Activated CD4-positive, alpha-beta memory T cell treated with anti-CD3 and anti-CD28 coated beads, Interleukin-2, amount 10 ng/mL, durations not matched to agents 7 days and 5 days (primary cell): ENCODE measurements at regions not wholly inside any gene's neighbourhood (a gene's known extent, or its start where the extent isn't known, plus 50 kb on each side); places are given as distances from the start of the nearest gene placed in this dataset.

ENCODE experiments used
- CTCF ChIA-PET: fragments of 350-600 bp; sonication (Branson Sonifier 250); formaldehyde crosslinking; loops from one replicate; lab custom pipeline; 2021; ENCODE audit warnings: antibody characterized with exemption, inconsistent platforms; lab: Charles Lee
- POLR2A ChIA-PET: fragments of 350-600 bp; sonication (Branson Sonifier 250); formaldehyde crosslinking; loops from one replicate; lab custom pipeline; 2021; ENCODE audit warnings: antibody characterized with exemption; lab: Charles Lee
- DNase-seq: peaks from one replicate; pipeline ENCODE4 v3.0.0-alpha.2; 2020
- H3K27ac Mint-ChIP-seq: one replicate; pipeline ENCODE4 v1.8.0; 2021; ENCODE audit warnings: mild to moderate bottlenecking, mixed read lengths
- H3K27me3 Mint-ChIP-seq: one replicate; pipeline ENCODE4 v1.8.0; 2021; ENCODE audit warnings: mixed read lengths
- H3K36me3 Mint-ChIP-seq: one replicate; pipeline ENCODE4 v1.8.0; 2021; ENCODE audit warnings: low read depth, mixed read lengths
- H3K4me1 Mint-ChIP-seq: one replicate; pipeline ENCODE4 v1.8.0; 2021; ENCODE audit warnings: mixed read lengths
- H3K4me3 Mint-ChIP-seq: one replicate; pipeline ENCODE4 v1.8.0; 2021; ENCODE audit warnings: mild to moderate bottlenecking, mixed read lengths
- H3K9me3 Mint-ChIP-seq: one replicate; pipeline ENCODE4 v1.8.0; 2021; ENCODE audit warnings: mixed read lengths

DNA sequence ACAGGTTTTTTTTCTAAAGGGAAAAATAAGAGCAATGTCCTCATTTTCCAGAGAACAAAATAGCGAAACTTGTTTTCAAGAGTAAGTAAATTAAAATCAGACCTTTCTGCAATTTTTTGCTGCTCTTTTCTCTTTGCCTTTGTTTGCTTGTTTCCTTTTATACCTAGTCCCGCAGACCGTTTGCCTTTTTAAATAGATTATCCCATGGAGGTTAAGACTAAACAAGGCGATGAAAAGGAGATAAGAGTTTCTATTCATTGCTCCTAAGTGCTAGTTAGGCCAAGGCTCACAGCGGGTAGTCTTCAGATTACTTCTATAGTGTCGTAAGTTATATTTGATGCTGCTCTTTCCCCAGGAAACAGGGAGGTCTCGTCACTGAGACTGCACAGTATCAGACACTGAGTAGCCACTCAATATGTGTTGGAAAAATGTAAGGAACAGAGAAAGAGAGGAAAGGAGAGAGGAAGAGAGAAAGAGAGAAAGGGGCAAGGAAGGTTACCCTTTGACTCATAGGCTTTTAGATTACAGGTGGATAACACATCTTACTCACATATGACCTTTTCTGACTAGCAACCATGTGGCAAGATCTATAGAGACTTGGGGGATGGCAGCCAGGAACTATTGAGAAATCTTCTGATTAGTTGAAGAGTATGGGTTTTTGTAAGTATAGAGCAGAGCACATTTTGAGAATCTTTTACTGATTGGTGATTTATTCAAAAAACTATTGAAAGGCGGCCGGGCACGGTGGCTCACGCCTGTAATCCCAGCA lies 107.5 kb upstream of the PARP11 start:
- Mint-ChIP-seq H3K36me3 (peaks cover 5% of the 10 kb centered on the region), H3K27ac (no peak overlapping the region), H3K27me3 (peaks cover 4% of the 10 kb centered on the region), H3K4me1 (peaks cover 8% of the 10 kb centered on the region), H3K4me3 (no peak overlapping the region), H3K9me3 (no peaks in the 10 kb centered on the region)
- ChIA-PET POLR2A (no interaction called here), CTCF (interaction anchor here (0.5 to 2.0 kb wide), 2 partner anchors 11 to 115 kb away, joined by 3 to 4 read pairs; no protein-coding TSS in a partner anchor)
- no peak for DNase-seq

DNA sequence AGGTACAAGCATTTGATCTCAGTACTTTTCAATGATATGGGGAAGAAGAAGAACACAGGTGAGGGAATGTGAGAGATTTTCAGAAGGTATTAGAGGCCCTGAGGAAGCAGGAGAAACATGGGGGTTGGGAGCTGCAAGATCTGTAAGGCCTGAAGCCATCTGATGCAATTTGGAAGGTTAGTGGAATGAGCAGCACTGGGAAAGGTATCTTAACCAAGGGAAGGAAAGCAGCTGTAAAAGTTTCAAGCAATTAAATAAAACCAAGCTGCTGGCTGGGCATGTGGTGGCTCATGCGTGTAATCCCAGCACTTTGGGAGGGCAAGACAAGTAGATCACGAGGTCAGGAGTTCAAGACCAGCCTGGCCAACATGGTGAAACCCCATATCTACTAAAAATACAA lies 104.4 kb upstream of the PARP11 start:
- Mint-ChIP-seq H3K36me3 (peaks cover 5% of the 10 kb centered on the region), H3K4me3 (no peak overlapping the region), H3K9me3 (peaks cover under 1% of the 10 kb centered on the region), H3K27me3 (peaks cover 4% of the 10 kb centered on the region), H3K4me1 (peaks cover 31% of the 10 kb centered on the region), H3K27ac (no peak overlapping the region)
- POLR2A ChIA-PET, result no interaction called here
- DNase-seq, result no peak
- CTCF ChIA-PET, result no interaction called here

GRCh38 chr12:3976351-3976938 lies 103.2 kb upstream of the PARP11 start:
- Mint-ChIP-seq H3K4me3 (no peak overlapping the region), H3K9me3 (peaks cover 3% of the 10 kb centered on the region), H3K27ac (no peak overlapping the region), H3K36me3 (peaks cover 3% of the 10 kb centered on the region), H3K27me3 (peaks cover 4% of the 10 kb centered on the region), H3K4me1 (peaks cover 38% of the 10 kb centered on the region)
- no peak for DNase-seq
- ChIA-PET POLR2A (no interaction called here), CTCF (interaction anchor here (1.2 to 1.5 kb wide), 3 partner anchors 13 to 22 kb away, joined by 3 read pairs; no protein-coding TSS in a partner anchor)

DNA sequence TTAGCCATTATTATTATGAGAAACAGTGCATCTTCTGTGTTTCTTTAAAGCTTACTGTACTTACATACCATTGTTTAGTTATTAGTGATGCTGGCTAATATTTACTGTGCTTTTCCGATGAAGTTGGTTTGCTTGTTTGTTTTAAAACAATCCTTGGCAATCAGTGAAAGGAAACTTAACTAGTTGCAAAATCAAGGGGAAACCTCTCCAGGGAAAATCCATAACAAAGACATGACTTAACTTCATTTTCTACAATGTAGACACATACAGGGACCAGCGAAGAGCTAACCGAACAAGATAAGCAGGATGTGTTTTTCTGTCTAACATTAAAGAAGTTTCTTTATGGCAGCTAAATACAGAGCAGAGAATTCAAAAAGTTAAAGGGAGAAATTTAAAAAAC lies 102.5 kb upstream of the PARP11 start:
- Mint-ChIP-seq H3K4me3 (no peak overlapping the region), H3K4me1 (peaks cover 36% of the 10 kb centered on the region), H3K27me3 (peaks cover under 1% of the 10 kb centered on the region), H3K27ac (no peak overlapping the region), H3K36me3 (peaks cover 3% of the 10 kb centered on the region), H3K9me3 (peaks cover 3% of the 10 kb centered on the region)
- ChIA-PET CTCF (interaction anchor here (1.2 to 1.5 kb wide), 3 partner anchors 12 to 23 kb away, joined by 3 read pairs; no protein-coding TSS in a partner anchor), POLR2A (interaction anchor here (1.8 kb wide), 1 partner anchor 13 kb away, joined by 7 read pairs; no protein-coding TSS in a partner anchor)
- DNase-seq, result no peak

DNA sequence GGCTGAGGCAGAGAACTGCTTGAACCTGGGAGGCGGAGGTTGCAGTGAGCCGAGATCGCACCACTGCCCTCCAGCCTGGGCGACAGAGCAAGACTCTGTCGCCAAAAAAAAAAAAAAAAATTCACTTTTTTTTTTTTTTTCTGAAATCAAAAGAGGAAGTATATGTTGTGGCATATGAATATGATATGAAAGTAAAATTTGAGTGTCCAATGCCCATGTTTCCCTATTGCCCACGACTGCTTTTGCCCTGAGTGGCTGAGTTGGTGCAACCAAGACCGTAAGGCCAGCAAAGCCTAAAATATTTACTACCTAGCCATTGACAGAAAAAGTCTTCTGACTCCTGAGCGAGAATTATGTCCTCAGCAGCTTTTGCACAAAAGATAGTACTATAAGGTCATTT lies 101.7 kb upstream of the PARP11 start:
- Mint-ChIP-seq H3K36me3 (peaks cover 3% of the 10 kb centered on the region), H3K4me1 (peaks cover 36% of the 10 kb centered on the region), H3K9me3 (peaks cover 3% of the 10 kb centered on the region), H3K4me3 (no peak overlapping the region), H3K27ac (no peak overlapping the region), H3K27me3 (no peaks in the 10 kb centered on the region)
- no peak for DNase-seq
- POLR2A ChIA-PET, result interaction anchor here (1.5 to 1.8 kb wide), 3 partner anchors 12 to 78 kb away, joined by 4 to 7 read pairs (median 4); no protein-coding TSS in a partner anchor
- CTCF ChIA-PET, result interaction anchor here (1.0 to 2.9 kb wide), 3 partner anchors 12 to 89 kb away, joined by 3 to 13 read pairs (median 3); no protein-coding TSS in a partner anchor

- no peak for DNase-seq
- POLR2A ChIA-PET, result interaction anchor here (0.8 to 1.8 kb wide), 6 partner anchors 11 to 303 kb away, joined by 3 to 7 read pairs (median 4); no protein-coding TSS in a partner anchor
- no peak overlapping the region for H3K27ac Mint-ChIP-seq
- H3K9me3 Mint-ChIP-seq, result peaks cover 3% of the 10 kb centered on the region
- H3K27me3 Mint-ChIP-seq, result no peaks in the 10 kb centered on the region
- H3K4me1 Mint-ChIP-seq, result peaks cover 36% of the 10 kb centered on the region
- H3K4me3 Mint-ChIP-seq, result no peak overlapping the region
- CTCF ChIA-PET, result interaction anchor here (0.9 to 2.9 kb wide), 3 partner anchors 11 to 90 kb away, joined by 3 to 13 read pairs (median 3); no protein-coding TSS in a partner anchor
- H3K36me3 Mint-ChIP-seq, result peaks cover 3% of the 10 kb centered on the region
Measured at GRCh38 chr12:3973973-3974644, 100.9 kb upstream of the PARP11 start.

GRCh38 chr12:3973269-3973884 lies 100.2 kb upstream of the PARP11 start:
- POLR2A ChIA-PET, result interaction anchor here (0.8 to 1.7 kb wide), 5 partner anchors 15 to 303 kb away, joined by 3 to 4 read pairs (median 3); no protein-coding TSS in a partner anchor
- Mint-ChIP-seq H3K36me3 (peaks cover 3% of the 10 kb centered on the region), H3K4me3 (no peak overlapping the region), H3K27ac (no peak overlapping the region), H3K27me3 (no peaks in the 10 kb centered on the region), H3K4me1 (peaks cover 36% of the 10 kb centered on the region), H3K9me3 (peaks cover 3% of the 10 kb centered on the region)
- CTCF ChIA-PET, result interaction anchor here (0.8 to 2.9 kb wide), 3 partner anchors 11 to 171 kb away, joined by 3 to 13 read pairs (median 3); no protein-coding TSS in a partner anchor
- no peak for DNase-seq

- Mint-ChIP-seq H3K9me3 (peaks cover 3% of the 10 kb centered on the region), H3K4me1 (peaks cover 36% of the 10 kb centered on the region), H3K27me3 (no peaks in the 10 kb centered on the region), H3K27ac (no peak overlapping the region), H3K36me3 (peaks cover 3% of the 10 kb centered on the region), H3K4me3 (no peak overlapping the region)
- peak; percentile 44 for DNase-seq
- POLR2A ChIA-PET, result interaction anchor here (0.8 kb wide), 1 partner anchor 22 kb away, joined by 3 read pairs; no protein-coding TSS in a partner anchor
- CTCF ChIA-PET, result interaction anchor here (2.9 kb wide), 1 partner anchor 10 kb away, joined by 13 read pairs; no protein-coding TSS in a partner anchor
Measured at GRCh38 chr12:3972576-3972975, 99.4 kb upstream of the PARP11 start.

DNA sequence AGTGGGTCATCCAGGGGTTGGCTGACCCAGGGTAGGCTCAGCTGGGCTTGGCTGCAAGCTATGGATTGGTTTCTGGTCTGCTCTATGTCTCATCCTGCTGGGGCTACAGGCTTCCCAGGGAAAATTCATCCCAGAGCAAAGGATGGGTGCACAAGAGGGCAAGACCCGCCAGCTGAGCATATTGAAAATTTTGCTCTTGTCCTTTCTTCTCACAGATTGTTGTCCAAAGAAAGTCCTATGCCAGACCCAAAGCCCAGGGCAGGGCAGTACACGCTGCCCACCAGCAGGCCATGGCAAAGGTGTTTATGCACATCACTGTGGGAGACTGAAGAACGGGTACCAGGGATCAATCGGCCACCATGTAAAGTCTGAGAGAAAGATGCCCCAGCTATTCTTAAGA lies 95.3 kb upstream of the PARP11 start:
- no peak for DNase-seq
- POLR2A ChIA-PET, result interaction anchor here (1.0 to 1.6 kb wide), 2 partner anchors 78 to 99 kb away, joined by 3 read pairs; no protein-coding TSS in a partner anchor
- no peaks in the 10 kb centered on the region for H3K27me3 Mint-ChIP-seq
- peaks cover 3% of the 10 kb centered on the region for H3K36me3 Mint-ChIP-seq
- H3K4me1 Mint-ChIP-seq, result peaks cover 17% of the 10 kb centered on the region
- no peak overlapping the region for H3K4me3 Mint-ChIP-seq
- peaks cover 3% of the 10 kb centered on the region for H3K9me3 Mint-ChIP-seq
- no peak overlapping the region for H3K27ac Mint-ChIP-seq
- CTCF ChIA-PET, result interaction anchor here (1.2 to 2.7 kb wide), 2 partner anchors 31 to 82 kb away, joined by 4 to 8 read pairs; no protein-coding TSS in a partner anchor

DNA sequence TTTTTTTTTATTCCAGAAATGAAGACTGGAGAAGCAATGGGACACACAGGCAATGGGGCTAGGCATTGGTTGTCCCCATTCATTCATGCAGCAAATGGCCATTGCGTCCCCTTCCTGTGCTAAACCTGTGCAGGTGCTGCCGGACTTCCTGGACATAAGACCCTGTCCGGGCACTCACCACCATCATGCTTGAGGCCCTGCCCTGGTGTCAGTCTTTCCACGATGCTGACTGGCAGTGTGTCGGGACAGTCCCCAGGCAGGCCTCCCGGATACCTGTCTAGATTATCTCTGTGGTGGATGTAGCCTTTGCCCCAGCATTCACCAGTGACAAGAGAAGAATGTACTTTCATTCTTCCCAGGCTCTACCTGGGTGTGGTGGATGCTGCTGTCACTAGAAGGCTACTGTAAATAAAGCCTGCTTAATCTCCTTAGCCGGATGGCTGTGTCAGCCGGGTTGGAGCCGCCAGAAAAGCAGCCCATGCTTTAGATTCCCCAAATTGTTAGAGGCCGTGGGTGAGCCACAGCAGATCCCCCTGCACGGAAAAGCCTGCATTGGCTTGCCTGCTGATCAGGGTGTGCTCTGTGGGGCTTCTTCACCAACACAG lies 94.5 kb upstream of the PARP11 start:
- CTCF ChIA-PET, result no interaction called here
- peaks cover 17% of the 10 kb centered on the region for H3K4me1 Mint-ChIP-seq
- H3K4me3 Mint-ChIP-seq, result no peak overlapping the region
- no peaks in the 10 kb centered on the region for H3K27me3 Mint-ChIP-seq
- POLR2A ChIA-PET, result interaction anchor here (1.6 kb wide), 1 partner anchor 98 kb away, joined by 3 read pairs; no protein-coding TSS in a partner anchor
- DNase-seq, result no peak
- peaks cover 3% of the 10 kb centered on the region for H3K36me3 Mint-ChIP-seq
- H3K9me3 Mint-ChIP-seq, result peaks cover 3% of the 10 kb centered on the region
- H3K27ac Mint-ChIP-seq, result no peak overlapping the region

- Mint-ChIP-seq H3K4me3 (no peak overlapping the region), H3K27ac (no peak overlapping the region)
Measured at GRCh38 chr12:3966376-3966775, 93.2 kb upstream of the PARP11 start.

DNA sequence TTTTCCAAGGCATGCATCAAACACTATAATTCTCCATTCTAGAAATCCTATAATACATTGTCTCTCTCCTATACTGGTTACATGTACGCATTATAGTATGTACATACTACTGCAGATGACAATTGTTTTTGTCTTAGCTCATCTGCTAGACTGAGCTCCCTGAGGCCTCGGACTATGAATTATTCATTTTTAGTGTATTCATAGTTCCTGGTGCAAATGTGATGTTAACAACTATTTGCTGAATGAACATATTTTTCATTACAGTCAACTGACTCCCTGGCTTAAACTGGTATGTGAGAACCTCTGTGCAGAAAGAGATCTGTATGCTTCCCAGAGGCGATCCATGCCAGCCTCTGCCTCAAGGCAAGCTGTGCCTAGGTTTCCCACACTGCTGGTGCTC lies 91.8 kb upstream of the PARP11 start:
- no peak overlapping the region for H3K4me3 Mint-ChIP-seq
- no peak for DNase-seq
- H3K27ac Mint-ChIP-seq, result no peak overlapping the region
- peaks cover 19% of the 10 kb centered on the region for H3K4me1 Mint-ChIP-seq
- ChIA-PET POLR2A (no interaction called here), CTCF (no interaction called here)
- no peaks in the 10 kb centered on the region for H3K27me3 Mint-ChIP-seq
- H3K36me3 Mint-ChIP-seq, result no peaks in the 10 kb centered on the region
- no peaks in the 10 kb centered on the region for H3K9me3 Mint-ChIP-seq

More at GRCh38 chr12:3966376-3966775, 93.2 kb upstream of the PARP11 start:
- ChIA-PET POLR2A (no interaction called here), CTCF (no interaction called here)
- no peaks in the 10 kb centered on the region for H3K36me3 Mint-ChIP-seq
- DNase-seq, result no peak
- peaks cover 19% of the 10 kb centered on the region for H3K4me1 Mint-ChIP-seq
- H3K27me3 Mint-ChIP-seq, result no peaks in the 10 kb centered on the region
- no peaks in the 10 kb centered on the region for H3K9me3 Mint-ChIP-seq
